ENCODE measurements at regions not wholly inside any gene's neighbourhood (a gene's known extent, or its start where the extent isn't known, plus 50 kb on each side); places are given as distances from the start of the nearest gene placed in this dataset.

- H2AFZ ChIP-seq (ENCODE audit: low read length): no peak overlapping the region
- no peak for TF ChIP-seq EZH2 (IDR thresholded peaks at IDR 0.05; ENCODE audit: low read length, missing control alignments)
- no peak for TF ChIP-seq CTCF (conservative IDR thresholded peaks at IDR 0.05 in 1 of 2, IDR thresholded peaks at IDR 0.05 in 1 of 2; ENCODE audit: low read depth in 1 of 2, low read length in 2 of 2)
- H3K27ac ChIP-seq (ENCODE audit: insufficient read depth, low read length): no peak overlapping the region
- no peaks in the 10 kb centered on the region for H4K20me1 ChIP-seq (ENCODE audit: control insufficient read depth, extremely low read depth, insufficient read depth, low read length)
- no peak overlapping the region for H3K9ac ChIP-seq (ENCODE audit: insufficient read depth, low read length)
- DNase-seq (ENCODE audit: low read depth in 2 of 2): no peak
- no peaks in the 10 kb centered on the region for H3K36me3 ChIP-seq (ENCODE audit: control insufficient read depth, insufficient read depth, low read length)
- no peak overlapping the region for H3K4me2 ChIP-seq (ENCODE audit: extremely low read depth, insufficient read depth, low read length)
- H3K9me3 ChIP-seq (ENCODE audit: control insufficient read depth, insufficient read depth, low read depth, low read length): no peaks in the 10 kb centered on the region
- H3K79me2 ChIP-seq (ENCODE audit: control insufficient read depth, insufficient read depth, low read length): no peaks in the 10 kb centered on the region
- H3K4me1 ChIP-seq (ENCODE audit: control insufficient read depth, extremely low read depth, insufficient read depth, low read length): no peaks in the 10 kb centered on the region
- no peaks in the 10 kb centered on the region for H3K27me3 ChIP-seq (ENCODE audit: control insufficient read depth, insufficient read depth, low read length)
- H3K4me3 ChIP-seq (replicated peaks in 1 of 4; ENCODE audit: control extremely low read depth in 1 of 4, insufficient read depth in 1 of 4, low read depth in 3 of 4, low read length in 4 of 4): no peak overlapping the region
Measured at GRCh38 chr13:104593251-104593576, 1527.0 kb upstream of the SLC10A2 start.

- Histone ChIP-seq H3K4me3 (replicated peaks in 1 of 4; ENCODE audit: control extremely low read depth in 1 of 4, insufficient read depth in 1 of 4, low read depth in 3 of 4, low read length in 4 of 4) (no peak overlapping the region), H3K9me3 (ENCODE audit: control insufficient read depth, insufficient read depth, low read depth, low read length) (no peaks in the 10 kb centered on the region), H2AFZ (ENCODE audit: low read length) (no peak overlapping the region), H3K79me2 (ENCODE audit: control insufficient read depth, insufficient read depth, low read length) (no peaks in the 10 kb centered on the region), H4K20me1 (ENCODE audit: control insufficient read depth, extremely low read depth, insufficient read depth, low read length) (no peaks in the 10 kb centered on the region), H3K4me1 (ENCODE audit: control insufficient read depth, extremely low read depth, insufficient read depth, low read length) (no peaks in the 10 kb centered on the region), H3K27me3 (ENCODE audit: control insufficient read depth, insufficient read depth, low read length) (no peaks in the 10 kb centered on the region), H3K36me3 (ENCODE audit: control insufficient read depth, insufficient read depth, low read length) (no peaks in the 10 kb centered on the region), H3K9ac (ENCODE audit: insufficient read depth, low read length) (no peak overlapping the region), H3K4me2 (ENCODE audit: extremely low read depth, insufficient read depth, low read length) (no peak overlapping the region), H3K27ac (ENCODE audit: insufficient read depth, low read length) (no peak overlapping the region)
- DNase-seq (ENCODE audit: low read depth in 2 of 2): peak in 1 of 2 donors; percentile 49
- TF ChIP-seq EZH2 (IDR thresholded peaks at IDR 0.05; ENCODE audit: low read length, missing control alignments): no peak
- no peak for TF ChIP-seq CTCF (conservative IDR thresholded peaks at IDR 0.05 in 1 of 2, IDR thresholded peaks at IDR 0.05 in 1 of 2; ENCODE audit: low read depth in 1 of 2, low read length in 2 of 2)
Measured at GRCh38 chr13:104592545-104593250, 1526.5 kb upstream of the SLC10A2 start.

- Histone ChIP-seq H3K27me3 (ENCODE audit: control insufficient read depth, insufficient read depth, low read length) (no peaks in the 10 kb centered on the region), H3K9me3 (ENCODE audit: control insufficient read depth, insufficient read depth, low read depth, low read length) (no peaks in the 10 kb centered on the region), H3K4me2 (ENCODE audit: extremely low read depth, insufficient read depth, low read length) (no peak overlapping the region), H3K27ac (ENCODE audit: insufficient read depth, low read length) (no peak overlapping the region), H3K36me3 (ENCODE audit: control insufficient read depth, insufficient read depth, low read length) (no peaks in the 10 kb centered on the region), H3K9ac (ENCODE audit: insufficient read depth, low read length) (no peak overlapping the region), H4K20me1 (ENCODE audit: control insufficient read depth, extremely low read depth, insufficient read depth, low read length) (no peaks in the 10 kb centered on the region), H3K79me2 (ENCODE audit: control insufficient read depth, insufficient read depth, low read length) (no peaks in the 10 kb centered on the region), H3K4me1 (ENCODE audit: control insufficient read depth, extremely low read depth, insufficient read depth, low read length) (no peaks in the 10 kb centered on the region), H3K4me3 (replicated peaks in 1 of 4; ENCODE audit: control extremely low read depth in 1 of 4, insufficient read depth in 1 of 4, low read depth in 3 of 4, low read length in 4 of 4) (no peak overlapping the region), H2AFZ (ENCODE audit: low read length) (no peak overlapping the region)
- TF ChIP-seq CTCF (conservative IDR thresholded peaks at IDR 0.05 in 1 of 2, IDR thresholded peaks at IDR 0.05 in 1 of 2; ENCODE audit: low read depth in 1 of 2, low read length in 2 of 2) (no peak), EZH2 (IDR thresholded peaks at IDR 0.05; ENCODE audit: low read length, missing control alignments) (no peak)
- peak; percentile 64 to 95 for DNase-seq (ENCODE audit: low read depth in 2 of 2)
Measured at GRCh38 chr13:104592127-104592526, 1525.9 kb upstream of the SLC10A2 start.
